ENCODE measurements at regions not wholly inside any gene's neighbourhood (a gene's known extent, or its start where the extent isn't known, plus 50 kb on each side); places are given as distances from the start of the nearest gene placed in this dataset.

DNA sequence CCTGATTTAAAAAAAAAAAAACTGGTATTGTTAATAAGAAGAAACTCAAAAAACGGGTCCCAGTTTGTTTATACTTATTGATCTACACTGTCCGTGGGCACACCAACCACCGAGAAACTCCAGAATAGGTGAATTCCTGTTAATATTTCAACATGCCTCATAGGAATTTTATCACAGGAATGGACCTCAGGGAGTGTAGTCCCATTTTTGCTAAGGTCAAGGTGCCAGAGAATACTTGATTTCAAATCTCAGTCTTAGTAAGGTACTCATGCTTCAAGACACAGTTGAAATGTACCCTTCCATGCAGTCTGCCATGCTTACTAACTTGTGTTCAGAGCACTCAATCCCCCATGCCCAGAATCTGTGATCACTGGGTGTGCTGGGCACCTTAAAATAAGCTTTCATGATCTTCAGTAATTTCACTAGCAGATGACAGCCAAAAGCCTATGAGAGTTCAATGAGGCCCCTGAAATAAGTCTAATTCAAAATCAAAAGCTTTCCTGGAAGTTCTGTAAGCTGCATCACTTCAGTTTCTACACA lies 385.7 kb downstream of the TNS3 start:
- ATAC-seq = no peak
- Histone ChIP-seq H3K4me3 (no peak overlapping the region), H3K27ac (no peak overlapping the region), H3K4me1 (peaks cover 0 to 14% (median 0%) of the 10 kb centered on the region in 12 donors), H3K27me3 (no peaks in the 10 kb centered on the region), H3K9me3 (no peaks in the 10 kb centered on the region), H3K36me3 (no peaks in the 10 kb centered on the region)
- TF ChIP-seq CTCF (IDR thresholded peaks at IDR 0.05) (no peak), POLR2A (IDR thresholded peaks at IDR 0.05) (no peak)
- 83 to 92% (median 90%) methylated on average over 3 of the region's 3 CpGs for WGBS, 4 donors
- DNase-seq = no peak
- intact Hi-C loops (cut with DNase I) = loop anchor here in 1 of 10 donors (5.0 kb wide), 1 partner anchor 41 kb away; no protein-coding TSS in a partner anchor

- Histone ChIP-seq H3K36me3 (no peaks in the 10 kb centered on the region), H3K9me3 (no peaks in the 10 kb centered on the region), H3K4me3 (no peak overlapping the region), H3K4me1 (peaks cover 0 to 19% (median 4%) of the 10 kb centered on the region in 12 donors), H3K27me3 (no peaks in the 10 kb centered on the region), H3K27ac (no peak overlapping the region)
- intact Hi-C loops (cut with DNase I) = loop anchor here in 1 of 10 donors (5.0 kb wide), 1 partner anchor 42 kb away; no protein-coding TSS in a partner anchor
- WGBS, 4 donors = 82 to 94% (median 89%) methylated on average over 6 of the region's 6 CpGs
- DNase-seq = no peak
- TF ChIP-seq POLR2A (IDR thresholded peaks at IDR 0.05) = no peak
- peak in 3 of 12 donors; percentile 10 to 28 (median 26) for TF ChIP-seq CTCF (IDR thresholded peaks at IDR 0.05)
- no peak for ATAC-seq
Measured at GRCh38 chr7:47195641-47196040, 386.3 kb downstream of the TNS3 start.

- peaks cover 0 to 26% (median 5%) of the 10 kb centered on the region in 12 donors for H3K4me1 ChIP-seq
- H3K4me3 ChIP-seq = no peak overlapping the region
- 93 to 97% (median 94%) methylated on average over 7 of the region's 7 CpGs for WGBS, 4 donors
- H3K27me3 ChIP-seq = no peaks in the 10 kb centered on the region
- ATAC-seq (no peak), DNase-seq (no peak)
- intact Hi-C loops (cut with DNase I) = loop anchor here in 3 of 10 donors (5.0 kb wide), 3 partner anchors 43 to 58 kb away; no protein-coding TSS in a partner anchor
- TF ChIP-seq CTCF (IDR thresholded peaks at IDR 0.05) = no peak
- no peak overlapping the region for H3K27ac ChIP-seq
- H3K9me3 ChIP-seq = no peaks in the 10 kb centered on the region
- no peaks in the 10 kb centered on the region for H3K36me3 ChIP-seq
Measured at GRCh38 chr7:47194516-47195057, 387.3 kb downstream of the TNS3 start.

DNA sequence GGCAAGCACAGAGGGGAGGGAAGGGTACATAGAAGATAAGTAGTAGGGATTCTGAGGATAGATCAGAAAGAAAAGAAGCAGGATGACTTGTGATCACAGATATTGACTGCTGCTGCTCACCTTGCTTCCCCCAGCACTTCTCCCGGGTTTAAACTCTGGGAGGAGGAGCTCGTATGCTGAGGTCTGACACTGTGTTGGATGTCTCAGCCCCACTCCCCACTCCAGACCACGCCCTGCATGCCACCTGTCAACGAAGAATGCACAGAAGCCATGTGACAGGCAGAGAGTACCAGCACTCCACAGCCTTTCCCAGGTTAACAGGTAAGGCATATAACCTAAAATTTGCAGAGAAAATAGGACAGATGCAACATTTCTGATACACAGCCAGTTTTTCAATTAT lies 388.9 kb downstream of the TNS3 start:
- Histone ChIP-seq H3K27ac (no peak overlapping the region), H3K27me3 (no peaks in the 10 kb centered on the region), H3K4me3 (no peak overlapping the region), H3K36me3 (no peaks in the 10 kb centered on the region), H3K4me1 (peaks cover 0 to 34% (median 5%) of the 10 kb centered on the region in 12 donors), H3K9me3 (no peaks in the 10 kb centered on the region)
- ATAC-seq = no peak
- WGBS, 4 donors = 77 to 84% (median 79%) methylated on average over 4 of the region's 4 CpGs
- no peak for TF ChIP-seq POLR2A (IDR thresholded peaks at IDR 0.05)
- no peak for TF ChIP-seq CTCF (IDR thresholded peaks at IDR 0.05)
- no peak for DNase-seq
- intact Hi-C loops (cut with DNase I) = loop anchor here in 2 of 10 donors (5.0 kb wide), 2 partner anchors 54 to 59 kb away; no protein-coding TSS in a partner anchor

All from heart left ventricle (tissue), 16 donors.